H9 (cell line): ENCODE measurements at regions not wholly inside any gene's neighbourhood (a gene's known extent, or its start where the extent isn't known, plus 50 kb on each side); places are given as distances from the start of the nearest gene placed in this dataset.
A peak's percentile ranks its signal among the peaks of the same experiment; 100 is the strongest.

Experiments used
- DNase-seq: peaks from one replicate; pipeline ENCODE4 v3.0.0-alpha.2; 2017
- H2AFZ ChIP-seq: one replicate; pipeline ENCODE4 v1.6.1; 2013; ENCODE audit warnings: mild to moderate bottlenecking, low read length, control low read depth, moderate library complexity
- H2AK5ac ChIP-seq: 2 replicates; pipeline ENCODE4 v1.6.1; 2013; ENCODE audit warnings: low read length, control low read depth, mixed read lengths; ENCODE audit not compliant: insufficient read length
- H2BK120ac ChIP-seq: one replicate; pipeline ENCODE4 v1.6.1; 2013; ENCODE audit warnings: low read depth, mild to moderate bottlenecking, low read length, control low read depth, inconsistent platforms; ENCODE audit not compliant: poor library complexity, severe bottlenecking
- H2BK12ac ChIP-seq: 2 replicates; pipeline ENCODE4 v1.6.1; 2013; ENCODE audit warnings: low read length, control low read depth, mixed read lengths, low read depth; ENCODE audit not compliant: insufficient read length
- H2BK15ac ChIP-seq: 2 replicates; pipeline ENCODE4 v1.6.1; 2013; ENCODE audit warnings: low read depth, low read length, control low read depth
- H2BK20ac ChIP-seq: one replicate; pipeline ENCODE4 v1.6.1; 2013; ENCODE audit warnings: low read depth, mild to moderate bottlenecking, low read length, control low read depth, inconsistent platforms; ENCODE audit not compliant: poor library complexity, severe bottlenecking
- H2BK5ac ChIP-seq: 2 replicates; pipeline ENCODE4 v1.6.1; 2013; ENCODE audit warnings: low read length, control low read depth, mixed read lengths; ENCODE audit not compliant: insufficient read length
- H3K14ac ChIP-seq: 2 replicates; pipeline ENCODE4 v1.6.1; 2013; ENCODE audit warnings: low read length, control low read depth; ENCODE audit not compliant: insufficient read depth
- H3K18ac ChIP-seq: 2 replicates; pipeline ENCODE4 v1.6.1; 2013; ENCODE audit warnings: low read depth, mild to moderate bottlenecking, mixed read lengths, low read length, control low read depth; ENCODE audit not compliant: insufficient read length
- H3K23ac ChIP-seq: 2 replicates; pipeline ENCODE4 v1.6.1; 2013; ENCODE audit warnings: low read length, control low read depth, mixed read lengths, low read depth; ENCODE audit not compliant: insufficient read length
- H3K23me2 ChIP-seq: 2 replicates; pipeline ENCODE4 v1.6.1; 2013; ENCODE audit warnings: low read depth, mild to moderate bottlenecking, mixed read lengths, low read length, control low read depth; ENCODE audit not compliant: insufficient read length, poor library complexity, severe bottlenecking
- H3K27ac ChIP-seq: 2 replicates; pipeline ENCODE4 v1.5.1; 2013; ENCODE audit warnings: low read length, control low read depth, mixed read lengths, low read depth; ENCODE audit not compliant: insufficient read length
- H3K27me3 ChIP-seq: 2 replicates; pipeline ENCODE4 v1.6.1; 2013; ENCODE audit warnings: low read length, control low read depth, inconsistent platforms; ENCODE audit not compliant: insufficient read depth
- H3K4ac ChIP-seq: 2 replicates; pipeline ENCODE4 v1.6.1; 2013; ENCODE audit warnings: low read depth, mild to moderate bottlenecking, control low read depth, inconsistent platforms, low read length, moderate library complexity
- H3K4me1 ChIP-seq: 2 replicates; pipeline ENCODE4 v1.6.1; 2013; ENCODE audit warnings: low read length, control low read depth, inconsistent platforms; ENCODE audit not compliant: insufficient read depth
- H3K4me2 ChIP-seq: 2 replicates; pipeline ENCODE4 v1.6.1; 2013; ENCODE audit warnings: low read length, control low read depth, mixed read lengths; ENCODE audit not compliant: insufficient read length, insufficient read depth
- H3K56ac ChIP-seq: 2 replicates; pipeline ENCODE4 v1.6.1; 2013; ENCODE audit warnings: low read depth, mild to moderate bottlenecking, mixed read lengths, low read length, control low read depth; ENCODE audit not compliant: insufficient read length
- H3K79me1 ChIP-seq: 2 replicates; pipeline ENCODE4 v1.6.1; 2013; ENCODE audit warnings: low read depth, mild to moderate bottlenecking, moderate library complexity, low read length, control low read depth, inconsistent platforms; ENCODE audit not compliant: insufficient read depth, poor library complexity, severe bottlenecking
- H3K79me2 ChIP-seq: 2 replicates; pipeline ENCODE4 v1.6.1; 2013; ENCODE audit warnings: low read length, control low read depth, inconsistent platforms; ENCODE audit not compliant: insufficient read depth
- H3K9ac ChIP-seq: 2 replicates; pipeline ENCODE4 v1.6.1; 2013; ENCODE audit warnings: low read length, control low read depth, mixed read lengths; ENCODE audit not compliant: insufficient read length; ENCODE audit errors: extremely low read depth
- H3K9me3 ChIP-seq: one replicate; pipeline ENCODE4 v1.6.1; 2013; ENCODE audit warnings: low read depth, low read length, inconsistent platforms; ENCODE audit not compliant: control insufficient read depth
- H3T11ph ChIP-seq: one replicate; pipeline ENCODE4 v1.6.1; 2013; ENCODE audit warnings: mild to moderate bottlenecking, low read length, control low read depth, inconsistent platforms
- H4K20me1 ChIP-seq: one replicate; pipeline ENCODE4 v1.6.1; 2013; ENCODE audit not compliant: control insufficient read depth, insufficient read length, insufficient read depth
- H4K5ac ChIP-seq: 2 replicates; pipeline ENCODE4 v1.6.1; 2013; ENCODE audit warnings: low read depth, mild to moderate bottlenecking, mixed read lengths, low read length, control low read depth; ENCODE audit not compliant: insufficient read length
- H4K8ac ChIP-seq: replicated peaks from 2 replicates; pipeline ENCODE4 v1.6.1; 2013; ENCODE audit warnings: low read length, control low read depth, mixed read lengths, low read depth; ENCODE audit not compliant: insufficient read length
- H4K91ac ChIP-seq: 2 replicates; pipeline ENCODE4 v1.6.1; 2013; ENCODE audit warnings: low read depth, mild to moderate bottlenecking, moderate library complexity, mixed read lengths, low read length, control low read depth; ENCODE audit not compliant: insufficient read length
- H3K27ac Mint-ChIP-seq, 3 experiments: 2 replicates in 2 of 3; 3 replicates in 1 of 3; pipeline ENCODE4 v1.8.0; 2020 to 2021; ENCODE audit warnings: mixed read lengths in 3 of 3, mild to moderate bottlenecking in 1 of 3, moderate library complexity in 1 of 3
- H3K27me3 Mint-ChIP-seq: 2 replicates; pipeline ENCODE4 v1.8.0; 2021; ENCODE audit warnings: low read depth, mild to moderate bottlenecking, moderate library complexity, mixed read lengths
- H3K36me3 Mint-ChIP-seq, 3 experiments: 2 replicates in 2 of 3; 3 replicates in 1 of 3; pipeline ENCODE4 v1.8.0; 2020 to 2021; ENCODE audit warnings: low read depth in 3 of 3, mixed read lengths in 3 of 3; ENCODE audit not compliant: insufficient read depth in 1 of 3
- H3K4me1 Mint-ChIP-seq, 2 experiments: 2 replicates each; pipeline ENCODE4 v1.8.0; 2020; ENCODE audit warnings: mixed read lengths in 2 of 2
- H3K4me3 Mint-ChIP-seq, 2 experiments: 2 replicates in 1 of 2; 3 replicates in 1 of 2; pipeline ENCODE4 v1.8.0; 2020 to 2021; ENCODE audit warnings: mild to moderate bottlenecking in 2 of 2, mixed read lengths in 2 of 2, moderate library complexity in 1 of 2
- H3K9me3 Mint-ChIP-seq, 2 experiments: 2 replicates in 1 of 2; 3 replicates in 1 of 2; pipeline ENCODE4 v1.8.0; 2020; ENCODE audit warnings: mild to moderate bottlenecking in 2 of 2, mixed read lengths in 2 of 2, moderate library complexity in 1 of 2
- WGBS: extraction: QIAGEN DNeasy Blood & Tissue Kit; methylation state at CpG from one replicate; pipeline ENCODE4 v1.1.7; 2013; ENCODE audit warnings: missing lambda C conversion rate, low lambda C conversion rate, mixed read lengths; ENCODE audit not compliant: insufficient read length; ENCODE audit errors: extremely low coverage; 5-methylcytosine and 5-hydroxymethylcytosine counted together
- TF ChIP-seq, protein P1 (sequence below): fragments of 200-600 bp; sonication (generic); conservative IDR thresholded peaks from 3 replicates; pipeline ENCODE4 v1.8.0; 2021; ENCODE audit warnings: antibody characterized with exemption, mild to moderate bottlenecking

DNA sequence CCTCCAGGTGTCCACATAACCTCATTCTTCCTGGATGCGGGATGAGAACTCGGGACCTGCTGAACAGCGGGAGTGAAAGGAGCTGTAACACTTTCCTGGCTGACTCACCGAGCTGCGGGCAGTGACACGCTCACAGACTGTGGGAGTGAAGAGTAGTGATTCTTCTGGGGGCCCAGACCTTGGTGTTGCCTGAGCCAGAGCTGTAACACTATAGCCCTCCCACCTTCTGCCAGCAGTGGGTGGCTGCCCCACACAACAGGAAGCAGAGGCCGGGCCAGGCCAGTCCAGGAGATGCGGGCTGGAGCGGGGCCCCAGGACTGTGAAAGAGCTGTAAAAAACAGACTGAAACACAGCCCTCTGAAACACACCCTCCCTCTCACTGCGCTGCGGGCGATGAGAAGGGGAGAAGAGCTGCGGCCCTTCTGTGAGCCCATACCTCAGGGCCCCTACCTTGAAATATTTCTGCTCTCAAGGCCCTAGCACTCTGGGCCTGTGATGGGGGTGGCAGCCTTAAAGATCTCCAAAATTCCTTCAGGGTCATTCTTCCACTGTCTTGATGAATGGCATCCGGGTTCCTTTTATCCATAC is 464.0 kb upstream of the CCDC54 start:
- Histone ChIP-seq H3K4me2 (peak overlapping the region; percentile 73), H2BK20ac (no peak overlapping the region), H3K18ac (peak overlapping the region; percentile 47), H3K23me2 (peaks cover 6% of the 10 kb centered on the region), H2AFZ (no peak overlapping the region), H4K91ac (peak overlapping the region; percentile 49), H3K79me1 (no peaks in the 10 kb centered on the region), H3K23ac (no peak overlapping the region), H2BK120ac (peak overlapping the region; percentile 94), H3K27ac (peak overlapping the region; percentile 99), H3T11ph (no peak overlapping the region), H3K14ac (peak overlapping the region; percentile 95), H3K27me3 (no peaks in the 10 kb centered on the region), H2AK5ac (peak overlapping the region; percentile 92), H3K4ac (peak overlapping the region; percentile 84), H2BK12ac (peak overlapping the region; percentile 11), H2BK15ac (no peak overlapping the region), H4K5ac (peak overlapping the region; percentile 67), H3K56ac (peak overlapping the region; percentile 90), H2BK5ac (peak overlapping the region; percentile 95), H3K9me3 (peaks cover 9% of the 10 kb centered on the region), H3K9ac (peak overlapping the region; percentile 86), H4K20me1 (no peaks in the 10 kb centered on the region), H3K79me2 (no peaks in the 10 kb centered on the region), H4K8ac (no peak overlapping the region), H3K4me1 (peaks cover 9% of the 10 kb centered on the region; the same call in 1 of the 2 replicates)
- Mint-ChIP-seq H3K9me3 (peaks cover 15 to 17% of the 10 kb centered on the region in 2 experiments), H3K4me3 (peak overlapping the region; percentile 23 to 52; a peak in 4 of 5 replicates), H3K27ac (peak overlapping the region; percentile 66 to 99 (median 94)), H3K36me3 (peaks cover 15 to 26% (median 17%) of the 10 kb centered on the region in 3 experiments), H3K27me3 (no peaks in the 10 kb centered on the region), H3K4me1 (peaks cover 36 to 42% of the 10 kb centered on the region in 2 experiments)
- peak; percentile 75 for DNase-seq
- TF ChIP-seq, protein P1, sequence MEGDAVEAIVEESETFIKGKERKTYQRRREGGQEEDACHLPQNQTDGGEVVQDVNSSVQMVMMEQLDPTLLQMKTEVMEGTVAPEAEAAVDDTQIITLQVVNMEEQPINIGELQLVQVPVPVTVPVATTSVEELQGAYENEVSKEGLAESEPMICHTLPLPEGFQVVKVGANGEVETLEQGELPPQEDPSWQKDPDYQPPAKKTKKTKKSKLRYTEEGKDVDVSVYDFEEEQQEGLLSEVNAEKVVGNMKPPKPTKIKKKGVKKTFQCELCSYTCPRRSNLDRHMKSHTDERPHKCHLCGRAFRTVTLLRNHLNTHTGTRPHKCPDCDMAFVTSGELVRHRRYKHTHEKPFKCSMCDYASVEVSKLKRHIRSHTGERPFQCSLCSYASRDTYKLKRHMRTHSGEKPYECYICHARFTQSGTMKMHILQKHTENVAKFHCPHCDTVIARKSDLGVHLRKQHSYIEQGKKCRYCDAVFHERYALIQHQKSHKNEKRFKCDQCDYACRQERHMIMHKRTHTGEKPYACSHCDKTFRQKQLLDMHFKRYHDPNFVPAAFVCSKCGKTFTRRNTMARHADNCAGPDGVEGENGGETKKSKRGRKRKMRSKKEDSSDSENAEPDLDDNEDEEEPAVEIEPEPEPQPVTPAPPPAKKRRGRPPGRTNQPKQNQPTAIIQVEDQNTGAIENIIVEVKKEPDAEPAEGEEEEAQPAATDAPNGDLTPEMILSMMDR, result no peak
- WGBS, result no CpG with 5 or more reads among the region's 14 CpGs
